ENCODE measurements at regions not wholly inside any gene's neighbourhood (a gene's known extent, or its start where the extent isn't known, plus 50 kb on each side); places are given as distances from the start of the nearest gene placed in this dataset.

DNA sequence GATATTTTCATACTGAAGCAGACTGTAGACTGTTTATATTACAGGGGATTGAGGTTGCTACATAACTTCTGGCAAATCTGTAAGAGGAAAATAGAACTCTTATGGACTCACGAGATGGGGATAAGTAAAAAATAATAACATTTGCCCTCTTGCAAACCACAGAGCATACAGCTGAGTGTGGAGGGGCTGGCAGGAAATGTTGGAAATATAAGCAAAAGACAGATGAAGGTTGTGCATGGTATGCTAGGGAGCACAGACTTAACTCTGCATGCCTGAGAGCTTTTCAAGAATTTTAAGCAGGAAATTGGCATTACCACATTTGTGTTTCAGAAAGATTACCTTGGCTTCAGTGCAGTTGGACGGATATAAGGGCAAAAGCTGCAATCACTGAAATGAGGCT is 411.1 kb downstream of the RAD51AP2 start:
- TF ChIP-seq, protein P1, sequence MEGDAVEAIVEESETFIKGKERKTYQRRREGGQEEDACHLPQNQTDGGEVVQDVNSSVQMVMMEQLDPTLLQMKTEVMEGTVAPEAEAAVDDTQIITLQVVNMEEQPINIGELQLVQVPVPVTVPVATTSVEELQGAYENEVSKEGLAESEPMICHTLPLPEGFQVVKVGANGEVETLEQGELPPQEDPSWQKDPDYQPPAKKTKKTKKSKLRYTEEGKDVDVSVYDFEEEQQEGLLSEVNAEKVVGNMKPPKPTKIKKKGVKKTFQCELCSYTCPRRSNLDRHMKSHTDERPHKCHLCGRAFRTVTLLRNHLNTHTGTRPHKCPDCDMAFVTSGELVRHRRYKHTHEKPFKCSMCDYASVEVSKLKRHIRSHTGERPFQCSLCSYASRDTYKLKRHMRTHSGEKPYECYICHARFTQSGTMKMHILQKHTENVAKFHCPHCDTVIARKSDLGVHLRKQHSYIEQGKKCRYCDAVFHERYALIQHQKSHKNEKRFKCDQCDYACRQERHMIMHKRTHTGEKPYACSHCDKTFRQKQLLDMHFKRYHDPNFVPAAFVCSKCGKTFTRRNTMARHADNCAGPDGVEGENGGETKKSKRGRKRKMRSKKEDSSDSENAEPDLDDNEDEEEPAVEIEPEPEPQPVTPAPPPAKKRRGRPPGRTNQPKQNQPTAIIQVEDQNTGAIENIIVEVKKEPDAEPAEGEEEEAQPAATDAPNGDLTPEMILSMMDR (IDR thresholded peaks at IDR 0.05), result no peak
- TF ChIP-seq POLR2A (IDR thresholded peaks at IDR 0.05), result no peak

Data from testis (tissue), 2 donors.